DND-41 (cell line): ENCODE measurements at regions not wholly inside any gene's neighbourhood (a gene's known extent, or its start where the extent isn't known, plus 50 kb on each side); places are given as distances from the start of the nearest gene placed in this dataset.

ENCODE experiments used
- ATAC-seq: fragments of 200-7000 bp; cut with Tn5 transposase; 3 replicates; pipeline ENCODE4 v1.9.1; 2021; ENCODE audit warnings: low read depth; ENCODE audit not compliant: insufficient read depth
- DNase-seq: peaks from one replicate; pipeline ENCODE4 v3.0.0-alpha.2; 2020
- H2AFZ ChIP-seq: 2 replicates; pipeline ENCODE4 v1.6.0; 2012; ENCODE audit warnings: low read depth, low read length
- H3K27ac ChIP-seq: 2 replicates; pipeline ENCODE4 v1.5.1; 2012; ENCODE audit warnings: low read length, inconsistent platforms
- H3K27me3 ChIP-seq: fragments of 200-600 bp; sonication (generic); 2 replicates; pipeline ENCODE4 v1.6.0; 2012; ENCODE audit warnings: low read length, mild to moderate bottlenecking, inconsistent platforms; ENCODE audit not compliant: insufficient read depth, poor library complexity
- H3K36me3 ChIP-seq: 2 replicates; pipeline ENCODE4 v1.5.1; 2012; ENCODE audit warnings: low read length, inconsistent platforms; ENCODE audit not compliant: insufficient read depth
- H3K4me1 ChIP-seq: 2 replicates; pipeline ENCODE4 v1.5.1; 2012; ENCODE audit warnings: mild to moderate bottlenecking, low read length; ENCODE audit not compliant: insufficient read depth
- H3K4me2 ChIP-seq: 2 replicates; pipeline ENCODE4 v1.6.0; 2012; ENCODE audit warnings: mild to moderate bottlenecking, moderate library complexity, low read length, inconsistent platforms; ENCODE audit not compliant: insufficient read depth
- H3K4me3 ChIP-seq, 2 experiments: fragments of 200-600 bp in 1 of 2; shearing (Covaris generic) in 1 of 2; 2 replicates each; pipeline ENCODE4 v1.5.1; 2012 to 2016; ENCODE audit warnings: inconsistent platforms in 2 of 2, low read length in 2 of 2, mild to moderate bottlenecking in 2 of 2, low read depth in 1 of 2, moderate library complexity in 1 of 2
- H3K79me2 ChIP-seq: 2 replicates; pipeline ENCODE4 v1.6.0; 2012; ENCODE audit warnings: low read length, inconsistent platforms; ENCODE audit not compliant: insufficient read depth
- H3K9ac ChIP-seq: 2 replicates; pipeline ENCODE4 v1.6.0; 2012; ENCODE audit warnings: low read depth, mild to moderate bottlenecking, inconsistent platforms, low read length, moderate library complexity
- H3K9me3 ChIP-seq: 2 replicates; pipeline ENCODE4 v1.5.1; 2012; ENCODE audit warnings: low read length, moderate library complexity, mild to moderate bottlenecking, inconsistent platforms; ENCODE audit not compliant: insufficient read depth, severe bottlenecking
- H4K20me1 ChIP-seq: 2 replicates; pipeline ENCODE4 v1.6.0; 2012; ENCODE audit warnings: low read length; ENCODE audit not compliant: insufficient read depth
- EZH2 ChIP-seq: IDR thresholded peaks from 3 replicates; pipeline ENCODE4 v1.6.1; 2012; ENCODE audit warnings: borderline replicate concordance, low read depth, mild to moderate bottlenecking, moderate library complexity, low read length, inconsistent platforms; ENCODE audit not compliant: severe bottlenecking
- TF ChIP-seq, protein P1 (sequence below): IDR thresholded peaks from 2 replicates; pipeline ENCODE4 v1.5.1; 2012; ENCODE audit warnings: borderline replicate concordance, low read length, moderate library complexity, mild to moderate bottlenecking; ENCODE audit not compliant: poor library complexity, severe bottlenecking; ENCODE audit errors: extremely low read depth

DNA sequence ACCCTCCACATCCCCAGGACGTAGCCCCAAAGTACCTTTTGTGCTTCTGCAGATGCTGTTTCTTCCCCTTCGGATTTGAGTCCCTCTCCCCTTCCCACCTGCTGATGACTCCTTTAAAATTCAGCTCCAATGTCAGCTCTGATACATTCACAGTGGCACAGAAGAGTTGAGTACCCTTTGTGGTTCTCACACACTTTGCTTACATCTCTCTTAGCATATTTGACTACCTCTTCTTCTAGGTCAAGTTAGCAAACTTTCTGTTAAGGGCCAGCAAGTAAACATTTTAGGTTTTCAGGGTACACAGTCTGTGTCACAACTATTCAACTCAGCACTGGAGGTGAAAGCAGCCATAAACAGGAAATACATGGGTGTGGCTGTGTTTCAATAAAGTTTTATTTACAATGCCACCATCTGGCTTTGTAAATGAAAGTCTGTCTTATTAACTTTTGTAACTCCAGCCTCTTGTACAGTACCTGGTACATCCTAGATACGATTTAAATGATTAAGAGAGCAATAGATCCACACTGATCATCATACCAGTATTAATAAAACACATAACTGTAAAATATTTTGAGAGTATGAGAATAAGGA lies 161.7 kb downstream of the SOX9 start:
- Histone ChIP-seq H4K20me1 (no peaks in the 10 kb centered on the region), H3K27me3 (peaks cover 3% of the 10 kb centered on the region), H3K9ac (no peak overlapping the region), H3K4me2 (no peak overlapping the region), H3K4me3 (no peak overlapping the region), H3K4me1 (no peaks in the 10 kb centered on the region), H3K9me3 (no peaks in the 10 kb centered on the region), H3K36me3 (no peaks in the 10 kb centered on the region), H2AFZ (no peak overlapping the region; the same call in 1 of the 2 replicates), H3K27ac (no peak overlapping the region), H3K79me2 (no peaks in the 10 kb centered on the region)
- TF ChIP-seq, protein P1, sequence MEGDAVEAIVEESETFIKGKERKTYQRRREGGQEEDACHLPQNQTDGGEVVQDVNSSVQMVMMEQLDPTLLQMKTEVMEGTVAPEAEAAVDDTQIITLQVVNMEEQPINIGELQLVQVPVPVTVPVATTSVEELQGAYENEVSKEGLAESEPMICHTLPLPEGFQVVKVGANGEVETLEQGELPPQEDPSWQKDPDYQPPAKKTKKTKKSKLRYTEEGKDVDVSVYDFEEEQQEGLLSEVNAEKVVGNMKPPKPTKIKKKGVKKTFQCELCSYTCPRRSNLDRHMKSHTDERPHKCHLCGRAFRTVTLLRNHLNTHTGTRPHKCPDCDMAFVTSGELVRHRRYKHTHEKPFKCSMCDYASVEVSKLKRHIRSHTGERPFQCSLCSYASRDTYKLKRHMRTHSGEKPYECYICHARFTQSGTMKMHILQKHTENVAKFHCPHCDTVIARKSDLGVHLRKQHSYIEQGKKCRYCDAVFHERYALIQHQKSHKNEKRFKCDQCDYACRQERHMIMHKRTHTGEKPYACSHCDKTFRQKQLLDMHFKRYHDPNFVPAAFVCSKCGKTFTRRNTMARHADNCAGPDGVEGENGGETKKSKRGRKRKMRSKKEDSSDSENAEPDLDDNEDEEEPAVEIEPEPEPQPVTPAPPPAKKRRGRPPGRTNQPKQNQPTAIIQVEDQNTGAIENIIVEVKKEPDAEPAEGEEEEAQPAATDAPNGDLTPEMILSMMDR, result no peak
- no peak for TF ChIP-seq EZH2
- ATAC-seq (no peak), DNase-seq (no peak)

DNA sequence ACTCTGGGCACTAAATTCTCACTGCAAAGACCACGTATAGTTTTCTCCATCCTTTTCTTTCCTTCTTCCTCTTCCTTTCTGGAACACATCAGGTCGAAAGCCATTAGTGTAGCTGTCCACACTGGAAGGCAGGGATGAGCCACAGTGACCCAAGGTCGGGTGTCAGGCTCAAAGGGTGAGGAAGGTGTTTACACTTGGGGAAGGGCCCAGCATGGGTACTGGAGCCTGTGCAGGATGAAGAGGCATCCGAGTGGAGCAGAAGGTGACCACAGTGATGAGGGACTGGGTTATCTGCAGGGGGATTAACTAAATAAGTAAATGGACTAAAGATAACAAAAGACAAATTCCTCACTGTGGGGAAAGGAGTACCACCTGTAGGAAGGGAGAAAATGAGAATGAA lies 164.0 kb downstream of the SOX9 start:
- no peaks in the 10 kb centered on the region for H3K4me1 ChIP-seq
- no peak overlapping the region for H3K9ac ChIP-seq
- H3K27me3 ChIP-seq, result peaks cover 3% of the 10 kb centered on the region
- no peak overlapping the region for H3K4me2 ChIP-seq
- H4K20me1 ChIP-seq, result no peaks in the 10 kb centered on the region
- no peak overlapping the region for H3K4me3 ChIP-seq
- no peaks in the 10 kb centered on the region for H3K79me2 ChIP-seq
- DNase-seq (no peak), ATAC-seq (no peak)
- no peak overlapping the region for H3K27ac ChIP-seq
- no peak overlapping the region for H2AFZ ChIP-seq
- no peaks in the 10 kb centered on the region for H3K9me3 ChIP-seq
- TF ChIP-seq EZH2, result no peak
- TF ChIP-seq, protein P1, result no peak
- no peaks in the 10 kb centered on the region for H3K36me3 ChIP-seq

DNA sequence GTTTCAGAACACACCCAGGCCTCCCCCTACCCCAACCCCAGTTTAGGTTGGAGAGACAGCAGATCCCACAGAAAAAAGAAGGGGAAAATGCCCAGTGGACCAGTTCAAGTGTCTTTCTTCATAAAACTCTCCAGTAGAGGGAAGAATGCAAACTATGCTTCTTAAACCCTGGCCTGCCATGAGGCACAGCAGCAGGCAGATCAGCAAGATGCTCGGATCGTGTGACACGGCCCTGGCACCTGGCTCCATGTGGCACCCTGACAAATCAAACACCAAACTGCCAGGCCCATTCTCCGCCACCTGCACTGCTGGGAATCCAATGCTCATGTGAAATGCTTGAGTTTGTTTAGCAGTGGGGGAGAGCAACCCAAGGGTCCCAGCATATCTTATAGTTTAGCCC lies 166.8 kb downstream of the SOX9 start:
- ATAC-seq (no peak), DNase-seq (no peak)
- no peaks in the 10 kb centered on the region for H3K79me2 ChIP-seq
- H3K9me3 ChIP-seq, result no peaks in the 10 kb centered on the region
- H3K36me3 ChIP-seq, result no peaks in the 10 kb centered on the region
- no peak overlapping the region for H3K4me3 ChIP-seq
- H3K4me1 ChIP-seq, result no peaks in the 10 kb centered on the region
- no peak overlapping the region for H2AFZ ChIP-seq
- no peak overlapping the region for H3K9ac ChIP-seq
- peaks cover 3% of the 10 kb centered on the region for H3K27me3 ChIP-seq
- H3K4me2 ChIP-seq, result no peak overlapping the region
- no peak overlapping the region for H3K27ac ChIP-seq
- H4K20me1 ChIP-seq, result no peaks in the 10 kb centered on the region
- TF ChIP-seq EZH2, result no peak
- TF ChIP-seq, protein P1, result no peak

DNA sequence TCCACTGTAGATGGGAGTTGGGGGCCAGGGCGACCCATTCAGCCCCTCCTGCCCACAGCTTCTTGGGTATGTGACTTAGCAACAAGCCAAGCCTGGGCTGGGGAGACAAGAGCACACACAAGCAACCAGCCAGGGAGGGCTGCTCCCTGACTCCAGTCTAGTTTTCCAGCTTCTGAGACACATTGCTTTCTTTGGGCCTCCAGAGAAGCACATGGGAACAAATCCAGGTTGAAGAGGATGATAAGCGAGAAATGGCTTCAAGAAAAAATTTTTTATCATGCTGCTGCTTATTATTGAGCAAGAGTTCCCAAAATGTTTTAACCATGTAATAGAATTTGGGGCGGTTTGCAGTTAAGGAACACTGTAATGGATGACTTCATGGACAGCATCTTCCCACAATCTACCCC lies 173.7 kb downstream of the SOX9 start:
- H3K4me2 ChIP-seq, result no peak overlapping the region
- no peak for ATAC-seq
- no peaks in the 10 kb centered on the region for H4K20me1 ChIP-seq
- no peaks in the 10 kb centered on the region for H3K9me3 ChIP-seq
- TF ChIP-seq, protein P1, result no peak
- no peak for TF ChIP-seq EZH2
- DNase-seq, result no peak
- H3K27ac ChIP-seq, result no peak overlapping the region
- H3K9ac ChIP-seq, result no peak overlapping the region
- H3K36me3 ChIP-seq, result no peaks in the 10 kb centered on the region
- H3K79me2 ChIP-seq, result no peaks in the 10 kb centered on the region
- no peaks in the 10 kb centered on the region for H3K4me1 ChIP-seq
- no peak overlapping the region for H3K4me3 ChIP-seq
- H2AFZ ChIP-seq, result no peak overlapping the region
- no peaks in the 10 kb centered on the region for H3K27me3 ChIP-seq
